GM12878 (cell line): ENCODE measurements at regions not wholly inside any gene's neighbourhood (a gene's known extent, or its start where the extent isn't known, plus 50 kb on each side); places are given as distances from the start of the nearest gene placed in this dataset.

Experiments
- CTCF ChIP-seq, 3 experiments: IDR thresholded peaks in 2 of 3; conservative IDR thresholded peaks in 1 of 3; 2 replicates each; pipeline ENCODE4 v1.5.1; 2011; ENCODE audit warnings: low read depth in 3 of 3, low read length in 3 of 3, mild to moderate bottlenecking in 3 of 3, control low read depth in 2 of 3, moderate library complexity in 2 of 3, inconsistent platforms in 1 of 3, mixed read lengths in 1 of 3; ENCODE audit not compliant: control insufficient read depth in 2 of 3, insufficient read depth in 1 of 3; ENCODE audit errors: extremely low read depth in 1 of 3
- EZH2 ChIP-seq: IDR thresholded peaks from 2 replicates; pipeline ENCODE4 v1.6.1; 2012; ENCODE audit warnings: low read depth, mild to moderate bottlenecking, control low read depth, inconsistent platforms, low read length, borderline replicate concordance; ENCODE audit not compliant: control insufficient read depth
- FOXM1 ChIP-seq: IDR thresholded peaks from 2 replicates; pipeline ENCODE4 v1.6.1; 2012; ENCODE audit warnings: low read depth, mild to moderate bottlenecking, inconsistent platforms, low read length, moderate library complexity
- JUNB ChIP-seq: IDR thresholded peaks from 2 replicates; pipeline ENCODE4 v1.6.1; 2016; ENCODE audit warnings: antibody characterized with exemption, mild to moderate bottlenecking
- NR2F1 ChIP-seq: fragments of 450-650 bp; conservative IDR thresholded peaks from 2 replicates; pipeline ENCODE4 v1.6.1; 2017; ENCODE audit warnings: mild to moderate bottlenecking
- POLR2A ChIP-seq: IDR thresholded peaks from 2 replicates; pipeline ENCODE4 v1.6.1; 2011; ENCODE audit warnings: low read depth, mild to moderate bottlenecking, low read length
- POLR2AphosphoS5 ChIP-seq: IDR thresholded peaks from 2 replicates; pipeline ENCODE4 v1.6.1; 2011; ENCODE audit warnings: mild to moderate bottlenecking, low read length, inconsistent platforms
- RCOR1 ChIP-seq: conservative IDR thresholded peaks from 2 replicates; pipeline ENCODE4 v1.6.1; 2012; ENCODE audit warnings: low read depth, low read length, improper control_type of control experiment
- RFX5 ChIP-seq: IDR thresholded peaks from 2 replicates; pipeline ENCODE4 v1.6.1; 2011; ENCODE audit warnings: low read depth, low read length, improper control_type of control experiment
- SUPT20H ChIP-seq: IDR thresholded peaks from 2 replicates; pipeline ENCODE4 v1.6.1; 2011; ENCODE audit warnings: low read depth, mild to moderate bottlenecking, low read length, moderate library complexity, borderline replicate concordance; ENCODE audit not compliant: control insufficient read depth
- SUZ12 ChIP-seq: fragments of 200-600 bp; sonication (generic); IDR thresholded peaks from one replicate; pipeline ENCODE4 v1.6.1; 2018; ENCODE audit warnings: antibody characterized with exemption, mild to moderate bottlenecking; ENCODE audit not compliant: unreplicated experiment
- WRNIP1 ChIP-seq: IDR thresholded peaks from 2 replicates; pipeline ENCODE4 v1.6.1; 2011; ENCODE audit warnings: low read depth, low read length, improper control_type of control experiment, borderline replicate concordance
- ZZZ3 ChIP-seq: IDR thresholded peaks from 2 replicates; pipeline ENCODE4 v1.6.1; 2011; ENCODE audit warnings: low read depth; ENCODE audit not compliant: control insufficient read depth, insufficient read length

- no peak for TF ChIP-seq NR2F1
- no peak for TF ChIP-seq WRNIP1
- no peak for TF ChIP-seq CTCF (IDR thresholded peaks at IDR 0.05 in 2 of 3, conservative IDR thresholded peaks at IDR 0.05 in 1 of 3; ENCODE audit: control insufficient read depth in 2 of 3, extremely low read depth in 1 of 3, insufficient read depth in 1 of 3, low read depth in 3 of 3, low read length in 3 of 3)
- no peak for TF ChIP-seq FOXM1
- TF ChIP-seq JUNB: no peak
- no peak for TF ChIP-seq ZZZ3
- TF ChIP-seq SUZ12: no peak
- TF ChIP-seq POLR2A: no peak
- no peak for TF ChIP-seq EZH2
- no peak for TF ChIP-seq SUPT20H
- TF ChIP-seq RCOR1: no peak
- TF ChIP-seq RFX5: no peak
- TF ChIP-seq POLR2AphosphoS5: no peak
Observed at GRCh38 chr10:91170418-91170817, 50.0 kb upstream of the PCGF5 start.
